PC-3 (cell line): ENCODE measurements at regions not wholly inside any gene's neighbourhood (a gene's known extent, or its start where the extent isn't known, plus 50 kb on each side); places are given as distances from the start of the nearest gene placed in this dataset.

Source experiments
- EZH2 ChIP-seq: fragments of 300-600 bp; sonication (generic); IDR thresholded peaks from one replicate; pipeline ENCODE4 v1.6.1; 2017; ENCODE audit warnings: antibody characterized with exemption, mild to moderate bottlenecking, low read length; ENCODE audit not compliant: unreplicated experiment
- TF ChIP-seq, protein P1 (sequence below): fragments of 300-600 bp; sonication (generic); conservative IDR thresholded peaks from 2 replicates; pipeline ENCODE4 v1.5.1; 2017; ENCODE audit warnings: antibody characterized with exemption, low read depth, mild to moderate bottlenecking, low read length

DNA sequence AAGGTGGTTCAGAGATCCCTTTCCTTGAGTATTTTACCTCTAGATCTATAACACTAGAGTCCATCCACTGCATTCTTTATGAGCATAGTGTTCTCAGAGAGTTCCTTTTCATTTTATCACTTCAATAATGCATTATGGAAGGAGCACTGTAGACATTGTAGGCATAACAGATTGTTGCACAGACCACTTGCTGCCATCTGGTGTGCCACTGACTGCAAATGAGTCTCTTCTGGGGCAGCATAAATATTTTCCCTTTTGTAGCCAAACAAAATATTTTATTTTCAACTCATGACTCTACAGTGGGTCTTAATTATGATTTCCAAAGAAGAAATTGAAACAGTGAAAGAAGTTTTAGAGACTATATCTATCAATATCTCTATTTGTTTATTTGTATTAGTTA, 290.4 kb downstream of the OLFM3 start:
- TF ChIP-seq, protein P1, sequence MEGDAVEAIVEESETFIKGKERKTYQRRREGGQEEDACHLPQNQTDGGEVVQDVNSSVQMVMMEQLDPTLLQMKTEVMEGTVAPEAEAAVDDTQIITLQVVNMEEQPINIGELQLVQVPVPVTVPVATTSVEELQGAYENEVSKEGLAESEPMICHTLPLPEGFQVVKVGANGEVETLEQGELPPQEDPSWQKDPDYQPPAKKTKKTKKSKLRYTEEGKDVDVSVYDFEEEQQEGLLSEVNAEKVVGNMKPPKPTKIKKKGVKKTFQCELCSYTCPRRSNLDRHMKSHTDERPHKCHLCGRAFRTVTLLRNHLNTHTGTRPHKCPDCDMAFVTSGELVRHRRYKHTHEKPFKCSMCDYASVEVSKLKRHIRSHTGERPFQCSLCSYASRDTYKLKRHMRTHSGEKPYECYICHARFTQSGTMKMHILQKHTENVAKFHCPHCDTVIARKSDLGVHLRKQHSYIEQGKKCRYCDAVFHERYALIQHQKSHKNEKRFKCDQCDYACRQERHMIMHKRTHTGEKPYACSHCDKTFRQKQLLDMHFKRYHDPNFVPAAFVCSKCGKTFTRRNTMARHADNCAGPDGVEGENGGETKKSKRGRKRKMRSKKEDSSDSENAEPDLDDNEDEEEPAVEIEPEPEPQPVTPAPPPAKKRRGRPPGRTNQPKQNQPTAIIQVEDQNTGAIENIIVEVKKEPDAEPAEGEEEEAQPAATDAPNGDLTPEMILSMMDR, result no peak
- no peak for TF ChIP-seq EZH2
